ENCODE measurements at regions not wholly inside any gene's neighbourhood (a gene's known extent, or its start where the extent isn't known, plus 50 kb on each side); places are given as distances from the start of the nearest gene placed in this dataset.

DNA sequence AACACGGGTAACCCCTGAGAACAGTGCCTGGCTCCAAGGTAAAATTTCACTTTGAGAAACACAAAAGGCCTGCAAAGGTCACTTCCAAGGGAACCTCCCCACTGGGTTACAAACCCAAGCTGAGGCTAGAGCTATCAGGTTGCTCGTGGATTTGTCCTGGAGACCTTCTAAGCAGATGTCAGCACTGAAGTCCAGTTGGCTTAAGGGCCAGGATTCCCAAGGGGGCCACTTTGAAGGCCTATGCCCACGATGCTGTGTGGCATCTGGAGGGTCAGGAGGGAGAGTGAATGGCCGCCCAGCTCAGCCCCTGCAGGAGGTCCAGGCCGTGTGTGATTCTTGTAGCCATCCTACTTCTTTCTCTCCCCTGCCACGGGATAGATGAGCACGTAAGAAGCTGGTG lies 100.2 kb upstream of the FSTL4 start:
- peaks cover 0 to 2% of the 10 kb centered on the region in 2 experiments for H3K27me3 ChIP-seq (ENCODE audit: control insufficient read depth in 1 of 2, insufficient read depth in 2 of 2, low read length in 2 of 2)
- Mint-ChIP-seq H3K4me3 (no peak overlapping the region), H3K36me3 (ENCODE audit: low read depth) (no peaks in the 10 kb centered on the region), H3K27me3 (peaks cover 4% of the 10 kb centered on the region), H3K4me1 (ENCODE audit: low read depth) (no peaks in the 10 kb centered on the region), H3K9me3 (no peaks in the 10 kb centered on the region), H3K27ac (no peak overlapping the region)
- intact Hi-C loops (cut with DNase I, micrococcal nuclease): no loop called here
- POLR2A ChIA-PET: no interaction called here
- CTCF ChIA-PET: no interaction called here
- H3K4me3 ChIP-seq (ENCODE audit: low read length): no peak overlapping the region
- H3K36me3 ChIP-seq (ENCODE audit: insufficient read depth, low read length): no peaks in the 10 kb centered on the region
- ATAC-seq (ENCODE audit: poor library complexity) (no peak), DNase-seq (no peak)
- no peak overlapping the region for H3K27ac ChIP-seq (ENCODE audit: low read depth in 1 of 2, low read length in 2 of 2)
- H3K9me3 ChIP-seq (ENCODE audit: control insufficient read depth in 1 of 2, insufficient read depth in 1 of 2, low read length in 2 of 2): no peaks in the 10 kb centered on the region
- TF ChIP-seq CTCF (IDR thresholded peaks at IDR 0.05): no peak
- no peaks in the 10 kb centered on the region for H3K4me1 ChIP-seq (ENCODE audit: insufficient read depth, low read length)

GRCh38 chr5:133709209-133709725 lies 96.9 kb upstream of the FSTL4 start:
- POLR2A ChIA-PET: no interaction called here
- H3K27me3 ChIP-seq (ENCODE audit: control insufficient read depth in 1 of 2, insufficient read depth in 2 of 2, low read length in 2 of 2): peaks cover 0 to 2% of the 10 kb centered on the region in 2 experiments
- H3K27ac ChIP-seq (ENCODE audit: low read depth in 1 of 2, low read length in 2 of 2): no peak overlapping the region
- no peaks in the 10 kb centered on the region for H3K9me3 Mint-ChIP-seq
- no peaks in the 10 kb centered on the region for H3K4me1 Mint-ChIP-seq (ENCODE audit: low read depth)
- ATAC-seq (ENCODE audit: poor library complexity) (no peak), DNase-seq (no peak)
- no peaks in the 10 kb centered on the region for H3K36me3 ChIP-seq (ENCODE audit: insufficient read depth, low read length)
- TF ChIP-seq CTCF (IDR thresholded peaks at IDR 0.05): no peak
- H3K27me3 Mint-ChIP-seq: no peaks in the 10 kb centered on the region
- no peak overlapping the region for H3K4me3 Mint-ChIP-seq
- no peaks in the 10 kb centered on the region for H3K9me3 ChIP-seq (ENCODE audit: control insufficient read depth in 1 of 2, insufficient read depth in 1 of 2, low read length in 2 of 2)
- no peaks in the 10 kb centered on the region for H3K36me3 Mint-ChIP-seq (ENCODE audit: low read depth)
- CTCF ChIA-PET: no interaction called here
- no peak overlapping the region for H3K4me3 ChIP-seq (ENCODE audit: low read length)
- H3K4me1 ChIP-seq (ENCODE audit: insufficient read depth, low read length): no peaks in the 10 kb centered on the region
- intact Hi-C loops (cut with DNase I, micrococcal nuclease): no loop called here
- no peak overlapping the region for H3K27ac Mint-ChIP-seq

DNA sequence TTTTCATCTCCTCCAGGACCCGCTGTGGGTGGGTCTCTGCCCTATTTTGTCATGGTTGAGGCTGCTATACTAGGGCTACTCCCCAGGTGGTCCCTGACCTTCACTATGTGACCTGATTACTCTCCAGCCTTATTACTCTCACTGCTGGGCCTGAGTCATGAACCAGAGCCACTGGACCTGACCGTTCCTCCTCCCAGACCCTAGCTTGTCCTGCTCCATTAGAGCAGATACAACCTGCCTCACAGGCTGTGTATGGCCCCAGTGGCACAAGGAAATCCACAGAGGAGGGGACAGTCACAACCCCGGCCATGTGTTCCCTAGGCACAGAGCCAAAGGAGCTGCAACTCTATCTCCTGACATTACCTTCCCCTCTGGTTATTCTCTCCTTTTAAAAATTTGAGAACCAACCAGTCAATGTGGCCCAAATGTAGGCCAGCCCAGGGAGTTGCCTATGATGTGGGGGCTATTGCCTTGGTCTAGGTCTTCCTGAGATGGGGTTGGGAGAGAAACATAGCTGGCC lies 96.0 kb upstream of the FSTL4 start:
- ChIA-PET CTCF (no interaction called here), POLR2A (no interaction called here)
- no peak for TF ChIP-seq CTCF (IDR thresholded peaks at IDR 0.05)
- Mint-ChIP-seq H3K4me3 (no peak overlapping the region), H3K36me3 (ENCODE audit: low read depth) (no peaks in the 10 kb centered on the region), H3K27me3 (no peaks in the 10 kb centered on the region), H3K4me1 (ENCODE audit: low read depth) (no peaks in the 10 kb centered on the region), H3K27ac (no peak overlapping the region), H3K9me3 (no peaks in the 10 kb centered on the region)
- Histone ChIP-seq H3K4me3 (ENCODE audit: low read length) (no peak overlapping the region), H3K9me3 (ENCODE audit: control insufficient read depth in 1 of 2, insufficient read depth in 1 of 2, low read length in 2 of 2) (no peaks in the 10 kb centered on the region), H3K27ac (ENCODE audit: low read depth in 1 of 2, low read length in 2 of 2) (no peak overlapping the region), H3K36me3 (ENCODE audit: insufficient read depth, low read length) (no peaks in the 10 kb centered on the region), H3K27me3 (ENCODE audit: control insufficient read depth in 1 of 2, insufficient read depth in 2 of 2, low read length in 2 of 2) (peaks cover 0 to 2% of the 10 kb centered on the region in 2 experiments), H3K4me1 (ENCODE audit: insufficient read depth, low read length) (no peaks in the 10 kb centered on the region)
- no peak for ATAC-seq (ENCODE audit: poor library complexity)
- intact Hi-C loops (cut with DNase I, micrococcal nuclease): no loop called here
- DNase-seq: no peak
